Activated T-helper 2 cell treated with anti-CD3 and anti-CD28 coated beads, Interferon-gamma antibody, Interleukin-2, Interleukin-4, amounts not matched to agents 10 μg/mL and 5 μg/mL and 100 μg/mL, durations not matched to agents 14 hours and 24 hours and 36 hours (primary cell): ENCODE measurements at regions not wholly inside any gene's neighbourhood (a gene's known extent, or its start where the extent isn't known, plus 50 kb on each side); places are given as distances from the start of the nearest gene placed in this dataset.

Experiments
- DNase-seq: peaks from one replicate; pipeline ENCODE4 v3.0.0; 2021; ENCODE audit warnings: low spot score
- H3K27ac Mint-ChIP-seq: one replicate; pipeline ENCODE4 v1.8.0; 2021; ENCODE audit warnings: mixed read lengths
- H3K27me3 Mint-ChIP-seq: one replicate; pipeline ENCODE4 v1.8.0; 2021; ENCODE audit warnings: low read depth, mixed read lengths
- H3K36me3 Mint-ChIP-seq: one replicate; pipeline ENCODE4 v1.8.0; 2021; ENCODE audit warnings: low read depth, mixed read lengths
- H3K4me1 Mint-ChIP-seq: one replicate; pipeline ENCODE4 v1.8.0; 2021; ENCODE audit warnings: low read depth, mixed read lengths
- H3K4me3 Mint-ChIP-seq: one replicate; pipeline ENCODE4 v1.8.0; 2021; ENCODE audit warnings: low read depth, mild to moderate bottlenecking, moderate library complexity, mixed read lengths
- H3K9me3 Mint-ChIP-seq: one replicate; pipeline ENCODE4 v1.8.0; 2021; ENCODE audit warnings: mixed read lengths
- intact Hi-C: fragments of 100-400 bp; cut with micrococcal nuclease; formaldehyde crosslinking; loops from one replicate; pipeline ENCODE4 v1.15.1; 2023

- Mint-ChIP-seq H3K36me3 (peaks cover 4% of the 10 kb centered on the region), H3K4me1 (peaks cover 23% of the 10 kb centered on the region), H3K27me3 (no peaks in the 10 kb centered on the region), H3K27ac (no peak overlapping the region), H3K4me3 (no peak overlapping the region), H3K9me3 (peaks cover 5% of the 10 kb centered on the region)
- no peak for DNase-seq
- intact Hi-C loops = no loop called here
These were observed 223.6 kb downstream of the FOXO1 start for GRCh38 chr13:40442826-40443225.

DNA sequence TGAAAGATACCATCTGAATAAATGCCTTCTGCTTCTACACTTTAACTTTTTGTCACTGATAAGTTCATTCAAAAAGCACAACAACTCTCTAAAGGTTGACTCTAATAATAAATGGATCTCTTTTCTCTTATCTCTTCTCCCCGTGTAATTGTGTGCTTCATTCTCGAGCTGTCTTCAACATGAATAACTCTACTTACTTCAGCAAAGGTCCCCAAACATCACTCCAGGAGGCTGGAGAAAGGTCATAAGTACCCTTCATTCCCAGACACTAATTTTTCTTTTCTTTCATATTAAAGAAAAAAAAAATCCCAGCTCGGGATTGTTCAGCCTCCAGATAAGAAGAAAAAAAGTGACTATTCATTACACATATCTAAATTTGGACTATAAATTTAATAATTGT is 222.2 kb downstream of the FOXO1 start:
- Mint-ChIP-seq H3K27ac (no peak overlapping the region), H3K27me3 (no peaks in the 10 kb centered on the region), H3K36me3 (peaks cover 4% of the 10 kb centered on the region), H3K4me3 (no peak overlapping the region), H3K9me3 (peaks cover 5% of the 10 kb centered on the region), H3K4me1 (peaks cover 16% of the 10 kb centered on the region)
- DNase-seq = no peak
- intact Hi-C loops = no loop called here

GRCh38 chr13:40445557-40445990 is 220.9 kb downstream of the FOXO1 start:
- peaks cover 4% of the 10 kb centered on the region for H3K36me3 Mint-ChIP-seq
- no peaks in the 10 kb centered on the region for H3K27me3 Mint-ChIP-seq
- intact Hi-C loops = loop anchor here (5.0 kb wide), 1 partner anchor 37 kb away; no protein-coding TSS in a partner anchor
- H3K9me3 Mint-ChIP-seq = peaks cover 8% of the 10 kb centered on the region
- H3K27ac Mint-ChIP-seq = no peak overlapping the region
- peaks cover 13% of the 10 kb centered on the region for H3K4me1 Mint-ChIP-seq
- DNase-seq = no peak
- no peak overlapping the region for H3K4me3 Mint-ChIP-seq

DNA sequence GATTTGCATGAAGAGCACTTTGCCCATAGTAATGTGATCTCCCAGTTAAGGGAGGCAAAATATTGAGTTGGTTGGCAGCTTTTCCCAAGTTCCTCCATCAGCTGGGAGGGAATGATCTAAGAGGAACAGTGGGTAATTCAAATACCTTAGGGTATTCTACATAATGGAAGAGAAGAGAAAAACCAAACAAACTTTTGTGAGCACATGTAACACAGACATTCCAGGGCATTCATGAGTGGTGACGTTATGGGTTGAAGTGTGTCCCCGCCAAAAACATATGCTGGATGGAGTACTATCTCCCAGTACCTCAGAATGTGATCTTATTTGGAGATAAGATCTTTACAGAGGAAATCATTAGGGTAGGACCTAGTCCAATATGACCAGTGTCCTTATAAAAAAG is 220.1 kb downstream of the FOXO1 start:
- DNase-seq = no peak
- Mint-ChIP-seq H3K27ac (no peak overlapping the region), H3K27me3 (no peaks in the 10 kb centered on the region), H3K36me3 (peaks cover 4% of the 10 kb centered on the region), H3K9me3 (peaks cover 8% of the 10 kb centered on the region), H3K4me3 (no peak overlapping the region), H3K4me1 (peaks cover 13% of the 10 kb centered on the region)
- intact Hi-C loops = loop anchor here (5.0 kb wide), 1 partner anchor 36 kb away; no protein-coding TSS in a partner anchor

DNA sequence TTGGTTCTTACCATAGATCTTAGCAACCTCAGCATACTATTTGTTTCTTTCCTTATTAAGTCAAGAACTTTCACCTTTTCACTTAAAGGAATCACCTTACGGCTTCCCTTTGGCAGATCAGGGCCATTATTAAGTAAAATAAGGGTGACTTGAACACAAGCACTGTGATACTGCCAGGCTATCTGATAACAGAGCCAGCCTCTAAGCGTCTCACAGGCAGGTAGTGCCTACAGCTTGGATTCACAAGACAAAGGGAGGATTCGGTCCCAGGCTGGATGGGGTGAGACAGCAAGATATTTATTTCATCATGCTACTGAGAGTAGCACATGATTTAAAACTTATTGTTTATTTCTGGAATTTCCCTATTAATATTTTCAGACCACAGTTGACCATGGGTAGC is 218.6 kb downstream of the FOXO1 start:
- H3K27me3 Mint-ChIP-seq = no peaks in the 10 kb centered on the region
- H3K9me3 Mint-ChIP-seq = peaks cover 8% of the 10 kb centered on the region
- intact Hi-C loops = loop anchor here (5.0 kb wide), 1 partner anchor 34 kb away; no protein-coding TSS in a partner anchor
- no peak for DNase-seq
- no peak overlapping the region for H3K4me3 Mint-ChIP-seq
- H3K36me3 Mint-ChIP-seq = peaks cover 4% of the 10 kb centered on the region
- no peak overlapping the region for H3K27ac Mint-ChIP-seq
- H3K4me1 Mint-ChIP-seq = peaks cover 15% of the 10 kb centered on the region

GRCh38 chr13:40452038-40452666 is 214.3 kb downstream of the FOXO1 start:
- Mint-ChIP-seq H3K36me3 (no peaks in the 10 kb centered on the region), H3K4me1 (peaks cover 9% of the 10 kb centered on the region), H3K27me3 (no peaks in the 10 kb centered on the region), H3K27ac (no peak overlapping the region), H3K9me3 (peaks cover 4% of the 10 kb centered on the region), H3K4me3 (no peak overlapping the region)
- no peak for DNase-seq
- intact Hi-C loops = no loop called here

- no peak overlapping the region for H3K27ac Mint-ChIP-seq
- peaks cover 4% of the 10 kb centered on the region for H3K9me3 Mint-ChIP-seq
- H3K36me3 Mint-ChIP-seq = no peaks in the 10 kb centered on the region
- H3K4me1 Mint-ChIP-seq = peaks cover 11% of the 10 kb centered on the region
- no peak for DNase-seq
- intact Hi-C loops = no loop called here
- no peak overlapping the region for H3K4me3 Mint-ChIP-seq
- peaks cover 5% of the 10 kb centered on the region for H3K27me3 Mint-ChIP-seq
These were observed 213.6 kb downstream of the FOXO1 start for GRCh38 chr13:40452741-40453334.

- Mint-ChIP-seq H3K4me1 (peaks cover 8% of the 10 kb centered on the region), H3K27ac (no peak overlapping the region), H3K36me3 (no peaks in the 10 kb centered on the region), H3K4me3 (no peak overlapping the region), H3K27me3 (peaks cover 5% of the 10 kb centered on the region), H3K9me3 (peaks cover 4% of the 10 kb centered on the region)
- intact Hi-C loops = no loop called here
- no peak for DNase-seq
These were observed 213.0 kb downstream of the FOXO1 start for GRCh38 chr13:40453351-40454021.

DNA sequence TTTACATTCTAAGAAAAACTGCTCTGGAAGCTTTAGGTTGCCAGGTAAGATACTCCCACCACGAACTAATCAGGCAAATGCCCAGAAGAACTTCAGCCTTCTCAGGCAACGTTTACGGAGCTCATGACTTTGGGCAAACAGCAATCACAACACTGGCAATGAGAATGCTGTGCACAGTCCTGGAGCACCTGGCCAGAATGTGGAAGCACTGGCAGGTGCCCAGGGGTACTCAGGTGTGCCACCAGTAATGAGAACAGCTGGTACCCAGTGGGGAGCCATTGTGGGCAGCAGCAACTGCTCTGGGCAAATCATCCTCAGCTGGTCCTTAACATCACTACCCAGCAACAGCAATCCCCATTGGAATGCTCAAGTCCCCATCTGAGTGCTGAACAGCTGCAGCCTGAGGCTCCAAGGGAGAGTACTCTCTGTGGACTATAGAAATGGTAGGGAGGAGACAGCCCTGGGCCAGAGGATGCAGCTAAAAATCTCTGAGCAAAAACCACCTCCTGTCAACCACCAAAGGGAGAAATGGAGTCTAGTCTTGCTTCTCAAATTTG is 210.0 kb downstream of the FOXO1 start:
- Mint-ChIP-seq H3K4me3 (no peak overlapping the region), H3K36me3 (no peaks in the 10 kb centered on the region), H3K9me3 (no peaks in the 10 kb centered on the region), H3K27ac (no peak overlapping the region), H3K27me3 (peaks cover 5% of the 10 kb centered on the region), H3K4me1 (peaks cover 4% of the 10 kb centered on the region)
- intact Hi-C loops = no loop called here
- no peak for DNase-seq

DNA sequence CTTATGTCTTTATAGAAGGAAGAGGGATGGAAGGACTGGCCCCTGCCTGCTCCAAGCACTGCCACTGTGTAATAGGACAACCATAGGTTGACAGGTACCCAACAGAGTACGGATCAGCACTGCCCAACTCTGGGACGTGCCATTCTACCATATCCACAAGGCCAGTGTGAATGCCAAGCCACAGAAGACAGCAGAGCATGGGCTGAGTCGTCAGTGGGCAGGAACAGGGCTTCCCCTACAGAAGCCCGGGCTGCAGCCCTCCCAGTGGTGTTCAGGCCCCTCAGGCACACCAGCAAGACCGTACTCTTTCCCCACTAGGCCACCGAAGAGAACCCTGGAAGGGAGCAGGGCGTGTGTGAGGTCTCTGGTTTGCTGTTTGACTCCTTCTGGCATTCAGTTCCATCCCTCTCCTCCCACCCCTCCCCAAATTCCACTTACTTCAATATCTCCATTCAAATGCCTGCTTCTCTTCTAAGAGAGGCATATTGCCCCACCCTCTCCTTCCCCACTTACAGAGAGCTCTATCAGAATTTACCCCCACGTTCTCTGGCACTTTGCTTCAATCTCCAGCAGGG is 209.4 kb downstream of the FOXO1 start:
- Mint-ChIP-seq H3K9me3 (no peaks in the 10 kb centered on the region), H3K4me3 (no peak overlapping the region), H3K27ac (no peak overlapping the region), H3K4me1 (peaks cover 2% of the 10 kb centered on the region), H3K27me3 (peaks cover 5% of the 10 kb centered on the region), H3K36me3 (no peaks in the 10 kb centered on the region)
- intact Hi-C loops = no loop called here
- no peak for DNase-seq

DNA sequence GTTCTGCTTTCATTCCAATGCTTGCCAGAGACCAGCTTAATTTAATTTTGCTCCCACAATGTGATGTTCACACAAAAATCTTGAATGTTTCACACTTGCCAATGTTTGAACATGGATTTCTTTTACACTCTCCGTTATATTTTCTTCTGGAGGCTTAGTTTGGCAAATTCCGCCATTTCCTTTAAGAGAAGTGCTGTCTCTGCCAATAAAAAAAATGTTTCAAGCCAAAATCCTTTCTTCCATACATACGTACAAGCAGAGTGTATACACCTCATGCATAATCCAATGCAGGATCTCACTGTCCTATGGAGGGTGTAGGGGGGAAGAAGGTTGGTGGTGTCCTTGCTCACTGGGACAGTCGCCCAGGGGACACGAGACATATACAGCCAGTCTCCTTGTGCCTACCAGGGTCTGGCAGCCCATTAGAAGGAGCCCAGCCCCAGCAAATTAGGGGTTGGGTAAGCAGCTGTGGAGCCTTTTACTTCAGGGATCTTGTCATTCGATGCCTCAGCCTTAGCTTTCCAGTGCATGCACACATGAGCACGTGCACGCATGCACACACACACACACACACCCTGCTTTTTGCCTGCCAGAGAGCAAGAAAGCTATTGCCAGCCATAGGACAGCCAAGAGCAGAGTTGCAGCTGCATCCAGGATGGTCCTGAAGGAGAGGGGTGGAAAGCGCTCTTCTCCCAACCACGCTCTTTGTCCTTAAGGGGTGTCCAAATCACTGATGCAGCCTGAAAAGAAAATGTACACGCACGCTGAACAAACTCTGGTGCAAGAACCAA is 208.3 kb downstream of the FOXO1 start:
- no peak overlapping the region for H3K27ac Mint-ChIP-seq
- no peaks in the 10 kb centered on the region for H3K9me3 Mint-ChIP-seq
- no peaks in the 10 kb centered on the region for H3K36me3 Mint-ChIP-seq
- peaks cover 5% of the 10 kb centered on the region for H3K27me3 Mint-ChIP-seq
- no peak overlapping the region for H3K4me3 Mint-ChIP-seq
- H3K4me1 Mint-ChIP-seq = peaks cover 2% of the 10 kb centered on the region
- intact Hi-C loops = no loop called here
- no peak for DNase-seq

- Mint-ChIP-seq H3K27ac (no peak overlapping the region), H3K4me1 (peaks cover 2% of the 10 kb centered on the region), H3K27me3 (peaks cover 5% of the 10 kb centered on the region), H3K4me3 (no peak overlapping the region), H3K9me3 (no peaks in the 10 kb centered on the region), H3K36me3 (no peaks in the 10 kb centered on the region)
- intact Hi-C loops = no loop called here
- DNase-seq = no peak
These were observed 207.8 kb downstream of the FOXO1 start for GRCh38 chr13:40458720-40458990.
